NB4 (cell line): ENCODE measurements at regions not wholly inside any gene's neighbourhood (a gene's known extent, or its start where the extent isn't known, plus 50 kb on each side); places are given as distances from the start of the nearest gene placed in this dataset.

Source experiments
- CTCF ChIP-seq: IDR thresholded peaks from one replicate; pipeline ENCODE4 v1.5.1; 2012; ENCODE audit warnings: low read depth, low read length
- MAX ChIP-seq: IDR thresholded peaks from 2 replicates; pipeline ENCODE4 v1.6.1; 2011; ENCODE audit warnings: low read depth, low read length
- MYC ChIP-seq: IDR thresholded peaks from 2 replicates; pipeline ENCODE4 v1.6.1; 2011; ENCODE audit warnings: low read depth, low read length
- POLR2A ChIP-seq: IDR thresholded peaks from 2 replicates; pipeline ENCODE4 v1.6.1; 2011; ENCODE audit warnings: mild to moderate bottlenecking; ENCODE audit not compliant: insufficient read length; ENCODE audit errors: extremely low read depth

GRCh38 chr18:75896865-75897264 is 469.4 kb upstream of the SMIM21 start:
- TF ChIP-seq MYC, result no peak
- TF ChIP-seq CTCF, result no peak
- no peak for TF ChIP-seq POLR2A
- no peak for TF ChIP-seq MAX
